Lung (tissue), 11 donors: ENCODE measurements at regions not wholly inside any gene's neighbourhood (a gene's known extent, or its start where the extent isn't known, plus 50 kb on each side); places are given as distances from the start of the nearest gene placed in this dataset.

ENCODE experiments used
- ATAC-seq: fragments of 200-7000 bp; cut with Tn5 transposase; one replicate; pipeline ENCODE4 v1.9.1; 2020; ENCODE audit warnings: moderate number of reproducible peaks; ENCODE audit not compliant: insufficient read depth, low FRiP score
- DNase-seq, 3 donors: peaks; one replicate each; pipeline ENCODE4 v3.0.0-alpha.2; 2013 to 2017
- H3K27ac ChIP-seq, 2 donors: one replicate each; pipeline ENCODE4 v1.5.1; 2013; ENCODE audit warnings: mild to moderate bottlenecking in 2 of 2, moderate library complexity in 2 of 2, control low read depth in 1 of 2, inconsistent platforms in 1 of 2, low read depth in 1 of 2, low read length in 1 of 2
- H3K27me3 ChIP-seq, 3 donors: one replicate each; pipeline ENCODE4 v1.5.1; 2013; ENCODE audit warnings: low read length in 2 of 3; ENCODE audit not compliant: control insufficient read depth in 3 of 3, insufficient read depth in 3 of 3
- H3K36me3 ChIP-seq, 4 donors: one replicate each; pipeline ENCODE4 v1.5.1; 2013; ENCODE audit warnings: low read length in 4 of 4, mild to moderate bottlenecking in 1 of 4, moderate library complexity in 1 of 4; ENCODE audit not compliant: control insufficient read depth in 4 of 4, insufficient read depth in 4 of 4
- H3K4me1 ChIP-seq, 5 donors: one replicate each; pipeline ENCODE4 v1.5.1; 2013; ENCODE audit warnings: low read length in 5 of 5, mild to moderate bottlenecking in 2 of 5, moderate library complexity in 1 of 5; ENCODE audit not compliant: control insufficient read depth in 5 of 5, insufficient read depth in 5 of 5
- H3K4me3 ChIP-seq: one replicate; pipeline ENCODE4 v1.5.1; 2013; ENCODE audit warnings: mild to moderate bottlenecking, control low read depth, moderate library complexity
- H3K9ac ChIP-seq, 2 donors: one replicate each; pipeline ENCODE4 v1.5.1; 2013; ENCODE audit warnings: low read length in 2 of 2, control low read depth in 1 of 2; ENCODE audit not compliant: insufficient read depth in 1 of 2
- H3K9me3 ChIP-seq, 4 donors: one replicate each; pipeline ENCODE4 v1.5.1; 2013; ENCODE audit warnings: low read length in 3 of 4, mild to moderate bottlenecking in 1 of 4, moderate library complexity in 1 of 4; ENCODE audit not compliant: control insufficient read depth in 4 of 4, insufficient read depth in 3 of 4
- WGBS, 2 donors: extraction: QIAGEN DNeasy Blood & Tissue Kit; methylation state at CpG; one replicate each; pipeline ENCODE4 v1.1.7; 2013; 5-methylcytosine and 5-hydroxymethylcytosine counted together
- TF ChIP-seq, protein P1 (sequence below): IDR thresholded peaks from 2 replicates; pipeline ENCODE4 v1.5.1; 2012; ENCODE audit warnings: mild to moderate bottlenecking; ENCODE audit errors: control extremely low read depth, extremely low read depth
- donor health status: control.
- donor health status: control.
- donor health status: Bipolar disorder and iron deficiency.
- donor health status: healthy.
- donor health status: DM: yes; HTN: yes; CAD: no.

DNA sequence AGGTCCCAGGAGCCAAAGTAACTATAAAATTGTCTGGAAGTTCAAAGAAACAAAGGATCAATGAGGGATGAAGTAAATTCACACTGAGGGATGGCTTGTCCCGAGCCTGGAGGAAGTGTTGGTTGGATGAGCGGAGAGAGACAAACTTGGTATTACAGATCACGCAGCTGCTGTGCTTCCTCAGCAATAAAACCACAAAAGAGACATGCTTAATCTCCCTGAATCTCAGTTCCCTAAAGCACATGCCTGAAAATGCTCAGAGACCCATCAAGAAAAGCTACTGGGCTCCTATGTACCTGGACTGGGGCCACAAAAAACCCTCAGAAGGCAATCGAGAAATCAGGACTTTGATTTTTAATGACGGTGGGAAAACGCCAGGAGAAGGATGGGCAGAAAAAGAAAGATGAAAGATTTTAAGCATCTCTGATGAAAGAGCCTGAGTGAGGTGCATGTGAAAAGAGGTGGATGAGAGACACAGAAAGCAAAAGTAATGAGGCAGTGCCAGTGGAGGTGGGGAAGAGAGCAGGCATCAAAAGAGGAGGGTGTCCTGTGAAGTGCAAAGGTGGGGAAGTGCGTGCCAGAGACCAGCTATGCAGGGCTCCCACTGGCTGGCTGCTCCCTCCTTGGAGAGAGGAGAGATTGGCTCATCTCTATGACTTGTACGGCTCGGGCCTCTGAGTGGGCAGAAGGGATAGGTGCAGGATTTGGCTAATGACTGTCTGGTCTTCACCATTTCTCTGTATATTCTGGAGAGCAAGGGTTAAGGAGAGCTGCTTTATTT is 143.7 kb downstream of the ABCC12 start:
- Histone ChIP-seq H3K27me3 (no peaks in the 10 kb centered on the region), H3K27ac (no peak overlapping the region), H3K9ac (no peak overlapping the region), H3K9me3 (peaks cover 0 to 2% (median 0%) of the 10 kb centered on the region in 4 donors), H3K4me1 (no peaks in the 10 kb centered on the region), H3K4me3 (no peak overlapping the region), H3K36me3 (no peaks in the 10 kb centered on the region)
- TF ChIP-seq, protein P1, sequence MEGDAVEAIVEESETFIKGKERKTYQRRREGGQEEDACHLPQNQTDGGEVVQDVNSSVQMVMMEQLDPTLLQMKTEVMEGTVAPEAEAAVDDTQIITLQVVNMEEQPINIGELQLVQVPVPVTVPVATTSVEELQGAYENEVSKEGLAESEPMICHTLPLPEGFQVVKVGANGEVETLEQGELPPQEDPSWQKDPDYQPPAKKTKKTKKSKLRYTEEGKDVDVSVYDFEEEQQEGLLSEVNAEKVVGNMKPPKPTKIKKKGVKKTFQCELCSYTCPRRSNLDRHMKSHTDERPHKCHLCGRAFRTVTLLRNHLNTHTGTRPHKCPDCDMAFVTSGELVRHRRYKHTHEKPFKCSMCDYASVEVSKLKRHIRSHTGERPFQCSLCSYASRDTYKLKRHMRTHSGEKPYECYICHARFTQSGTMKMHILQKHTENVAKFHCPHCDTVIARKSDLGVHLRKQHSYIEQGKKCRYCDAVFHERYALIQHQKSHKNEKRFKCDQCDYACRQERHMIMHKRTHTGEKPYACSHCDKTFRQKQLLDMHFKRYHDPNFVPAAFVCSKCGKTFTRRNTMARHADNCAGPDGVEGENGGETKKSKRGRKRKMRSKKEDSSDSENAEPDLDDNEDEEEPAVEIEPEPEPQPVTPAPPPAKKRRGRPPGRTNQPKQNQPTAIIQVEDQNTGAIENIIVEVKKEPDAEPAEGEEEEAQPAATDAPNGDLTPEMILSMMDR, result no peak
- DNase-seq (no peak), ATAC-seq (no peak)
- 72 to 77% methylated on average over 9 of the region's 9 CpGs for WGBS, 2 donors

DNA sequence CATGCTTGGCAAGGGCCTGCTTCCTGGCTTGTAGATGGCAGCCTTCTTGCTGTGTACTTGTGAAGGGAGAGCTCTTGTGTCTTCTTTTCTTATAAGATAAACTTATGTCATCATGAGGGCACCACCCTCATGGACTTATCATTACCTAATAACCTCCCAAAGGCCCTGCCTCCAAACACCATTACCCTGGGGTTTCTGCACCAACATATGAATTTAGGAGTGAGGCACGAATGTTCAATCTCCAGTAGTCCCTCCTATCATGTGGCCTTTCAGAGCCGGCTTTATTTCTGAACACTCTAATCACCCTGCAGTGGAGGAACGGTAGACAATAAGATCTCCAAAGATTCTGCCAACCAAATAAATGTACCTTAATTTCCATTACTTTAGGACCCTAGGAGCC is 144.3 kb downstream of the ABCC12 start:
- H3K4me3 ChIP-seq, result no peak overlapping the region
- TF ChIP-seq, protein P1, result no peak
- no peaks in the 10 kb centered on the region for H3K27me3 ChIP-seq
- ATAC-seq (no peak), DNase-seq (no peak)
- H3K9me3 ChIP-seq, result peaks cover 0 to 3% (median 0%) of the 10 kb centered on the region in 4 donors
- no peaks in the 10 kb centered on the region for H3K4me1 ChIP-seq
- 81 to 85% methylated on average over 3 of the region's 3 CpGs for WGBS, 2 donors
- H3K36me3 ChIP-seq, result no peaks in the 10 kb centered on the region
- H3K9ac ChIP-seq, result no peak overlapping the region
- no peak overlapping the region for H3K27ac ChIP-seq

DNA sequence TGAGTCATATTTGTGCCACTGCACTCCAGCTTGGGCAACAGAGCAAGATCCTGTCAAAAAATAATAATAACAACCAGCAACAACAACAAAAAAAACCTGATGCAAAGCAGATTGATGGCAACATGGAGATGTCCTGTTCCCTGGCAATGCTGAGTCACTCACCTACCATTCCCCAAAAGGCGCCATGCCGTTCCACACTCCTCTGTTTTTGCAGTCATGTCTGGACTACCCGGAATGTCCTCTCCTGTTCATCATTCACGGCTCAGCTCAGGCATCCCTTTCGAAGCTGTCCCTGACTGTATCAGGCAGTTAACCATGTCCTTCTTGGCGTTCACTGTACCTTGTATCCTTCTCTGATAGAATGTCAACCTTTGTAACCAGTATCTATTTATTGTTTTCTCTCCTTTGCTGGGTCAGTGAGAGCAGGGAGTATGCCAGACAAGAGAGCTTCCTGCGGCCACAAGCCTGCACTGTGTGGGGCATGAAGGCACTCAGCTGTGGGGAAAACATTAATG is 147.7 kb downstream of the ABCC12 start:
- Histone ChIP-seq H3K27me3 (no peaks in the 10 kb centered on the region), H3K4me1 (no peaks in the 10 kb centered on the region), H3K9ac (no peak overlapping the region), H3K27ac (no peak overlapping the region), H3K4me3 (no peak overlapping the region), H3K36me3 (no peaks in the 10 kb centered on the region), H3K9me3 (peaks cover 0 to 6% (median 0%) of the 10 kb centered on the region in 4 donors)
- WGBS, 2 donors, result 88 to 92% methylated on average over 7 of the region's 7 CpGs
- TF ChIP-seq, protein P1, result no peak
- ATAC-seq (no peak), DNase-seq (no peak)
